ENCODE measurements at regions not wholly inside any gene's neighbourhood (a gene's known extent, or its start where the extent isn't known, plus 50 kb on each side); places are given as distances from the start of the nearest gene placed in this dataset.

DNA sequence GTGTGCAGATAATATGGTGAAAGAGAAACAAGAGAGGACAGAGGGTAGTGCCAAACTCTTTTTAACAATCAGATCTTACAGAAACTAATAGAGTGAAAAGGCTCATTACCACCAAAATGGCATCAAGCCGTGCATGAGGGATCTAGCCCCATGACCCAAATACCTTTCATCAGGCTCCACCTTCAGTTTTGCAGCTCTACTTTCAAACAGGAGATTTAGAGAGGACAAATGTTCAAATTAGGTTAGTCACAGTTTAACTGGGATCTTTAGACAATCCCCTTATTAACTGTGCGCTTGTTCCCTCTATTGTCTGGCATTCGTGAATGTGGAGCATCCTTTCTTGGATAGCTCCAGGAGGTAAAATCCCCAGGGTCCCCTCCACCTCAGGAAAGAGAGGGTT, 1209.3 kb upstream of the CHAC2 start:
- Histone ChIP-seq H3K4me1 (no peaks in the 10 kb centered on the region), H3K27me3 (no peaks in the 10 kb centered on the region), H3K27ac (no peak overlapping the region), H3K4me3 (no peak overlapping the region), H3K36me3 (no peaks in the 10 kb centered on the region), H3K9me3 (no peaks in the 10 kb centered on the region)
- intact Hi-C loops (cut with DNase I; ENCODE audit: low total_unique reads): no loop called here
- no peak for DNase-seq
- no peak for TF ChIP-seq CTCF (IDR thresholded peaks at IDR 0.05)

- Histone ChIP-seq H3K27me3 (no peaks in the 10 kb centered on the region), H3K4me1 (no peaks in the 10 kb centered on the region), H3K4me3 (no peak overlapping the region), H3K36me3 (no peaks in the 10 kb centered on the region), H3K27ac (no peak overlapping the region), H3K9me3 (no peaks in the 10 kb centered on the region)
- DNase-seq: no peak
- no peak for TF ChIP-seq CTCF (IDR thresholded peaks at IDR 0.05)
- intact Hi-C loops (cut with DNase I; ENCODE audit: low total_unique reads): no loop called here
Observed at GRCh38 chr2:52542297-52542696, 1225.3 kb upstream of the CHAC2 start.

DNA sequence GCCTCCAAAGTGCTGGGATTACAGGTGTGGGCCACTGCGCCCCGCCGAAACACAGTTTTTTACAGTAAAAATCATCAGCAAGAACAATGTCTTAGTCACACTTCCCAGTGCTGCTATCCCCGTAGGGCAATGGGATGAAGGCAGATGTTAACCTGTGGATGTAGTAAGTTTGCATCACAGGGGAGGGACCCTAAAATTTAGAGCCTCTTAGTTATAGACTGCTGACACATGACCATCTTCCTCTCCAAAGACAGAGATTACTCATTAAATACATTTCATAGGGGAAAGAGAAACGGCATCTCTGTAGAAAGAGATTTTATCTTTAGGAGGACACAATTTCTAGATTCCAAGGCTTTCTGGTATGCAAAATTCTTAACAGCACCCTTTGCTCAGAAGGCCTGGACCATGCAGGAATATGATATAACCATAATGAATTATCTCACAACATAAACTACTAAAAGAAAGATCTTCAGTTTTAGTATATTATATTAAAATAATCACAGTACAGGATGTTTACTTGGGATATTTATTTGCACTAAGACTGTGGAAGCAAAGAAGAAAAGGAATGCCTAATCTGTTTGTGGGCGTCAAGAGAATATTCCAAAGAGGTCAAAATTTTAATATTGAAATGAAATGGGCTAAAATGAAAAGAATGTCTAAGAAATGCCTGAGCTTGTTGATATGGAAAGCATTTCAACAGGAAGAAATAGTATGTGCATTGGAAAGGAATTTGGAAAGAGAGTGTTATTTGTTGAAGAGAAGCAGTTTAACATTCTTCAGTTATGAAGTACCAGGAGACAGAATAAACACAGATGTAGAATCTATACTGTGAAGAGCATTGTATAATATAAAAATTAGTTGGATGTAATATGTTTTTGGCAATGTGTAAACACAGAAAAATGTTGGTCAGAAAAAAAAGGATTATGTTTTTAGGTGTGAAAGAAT, 1228.3 kb upstream of the CHAC2 start:
- Histone ChIP-seq H3K4me1 (no peaks in the 10 kb centered on the region), H3K4me3 (no peak overlapping the region), H3K27me3 (no peaks in the 10 kb centered on the region), H3K36me3 (no peaks in the 10 kb centered on the region), H3K9me3 (no peaks in the 10 kb centered on the region), H3K27ac (no peak overlapping the region)
- intact Hi-C loops (cut with DNase I; ENCODE audit: low total_unique reads): no loop called here
- no peak for TF ChIP-seq CTCF (IDR thresholded peaks at IDR 0.05)
- no peak for DNase-seq

- H3K36me3 ChIP-seq: no peaks in the 10 kb centered on the region
- H3K4me3 ChIP-seq: no peak overlapping the region
- no peaks in the 10 kb centered on the region for H3K4me1 ChIP-seq
- intact Hi-C loops (cut with DNase I; ENCODE audit: low total_unique reads): no loop called here
- no peak for TF ChIP-seq CTCF (IDR thresholded peaks at IDR 0.05)
- H3K27ac ChIP-seq: no peak overlapping the region
- H3K9me3 ChIP-seq: no peaks in the 10 kb centered on the region
- no peaks in the 10 kb centered on the region for H3K27me3 ChIP-seq
- DNase-seq: no peak
Observed at GRCh38 chr2:52537588-52537987, 1230.0 kb upstream of the CHAC2 start.

- Histone ChIP-seq H3K4me1 (no peaks in the 10 kb centered on the region), H3K27me3 (no peaks in the 10 kb centered on the region), H3K27ac (no peak overlapping the region), H3K36me3 (no peaks in the 10 kb centered on the region), H3K4me3 (no peak overlapping the region), H3K9me3 (no peaks in the 10 kb centered on the region)
- no peak for DNase-seq
- intact Hi-C loops (cut with DNase I; ENCODE audit: low total_unique reads): no loop called here
- no peak for TF ChIP-seq CTCF (IDR thresholded peaks at IDR 0.05)
Observed at GRCh38 chr2:52536929-52537460, 1230.6 kb upstream of the CHAC2 start.
